H1 (cell line): ENCODE measurements at regions not wholly inside any gene's neighbourhood (a gene's known extent, or its start where the extent isn't known, plus 50 kb on each side); places are given as distances from the start of the nearest gene placed in this dataset.

Experiments used
- CHD7 ChIP-seq: fragments of 300-600 bp; sonication (generic); IDR thresholded peaks from 2 replicates; pipeline ENCODE4 v1.7.1; 2012; ENCODE audit warnings: low read length, moderate library complexity, mild to moderate bottlenecking, inconsistent platforms; ENCODE audit not compliant: insufficient replicate concordance
- TEAD4 ChIP-seq: IDR thresholded peaks from 2 replicates; pipeline ENCODE4 v1.6.1; 2012; ENCODE audit warnings: low read depth, low read length, inconsistent platforms, mixed read lengths

GRCh38 chr21:18542081-18542480 is 138.5 kb upstream of the TMPRSS15 start (continued):
- TF ChIP-seq CHD7 (no peak), TEAD4 (no peak)
